Stimulated activated naive B cell treated with anti-CD40 and anti-IgM and Interleukin-4, amounts not matched to agents 10 μg/mL and 1 μg/mL and 100 μg/mL, for 72 hours (primary cell): ENCODE measurements at regions not wholly inside any gene's neighbourhood (a gene's known extent, or its start where the extent isn't known, plus 50 kb on each side); places are given as distances from the start of the nearest gene placed in this dataset.

ENCODE experiments used
- ATAC-seq, 2 donors: fragments of 150-1000 bp; cut with Tn5 transposase; replicated peaks; 2 replicates each; pipeline ENCODE4 v1.10.0; 2021; ENCODE audit warnings: moderate library complexity in 1 of 2
- DNase-seq: peaks from one replicate; pipeline ENCODE4 v3.0.0; 2021
- H3K27ac Mint-ChIP-seq: one replicate; pipeline ENCODE4 v1.8.0; 2022; ENCODE audit warnings: mild to moderate bottlenecking, mixed read lengths
- H3K27me3 Mint-ChIP-seq, 2 donors: one replicate each; pipeline ENCODE4 v1.8.0; 2022; ENCODE audit warnings: mixed read lengths in 2 of 2
- H3K36me3 Mint-ChIP-seq, 2 donors: one replicate each; pipeline ENCODE4 v1.8.0; 2022; ENCODE audit warnings: mixed read lengths in 2 of 2, mild to moderate bottlenecking in 1 of 2
- H3K4me1 Mint-ChIP-seq, 2 donors: one replicate each; pipeline ENCODE4 v1.8.0; 2022; ENCODE audit warnings: mixed read lengths in 2 of 2, mild to moderate bottlenecking in 1 of 2
- H3K4me3 Mint-ChIP-seq, 2 donors: one replicate each; pipeline ENCODE4 v1.8.0; 2022; ENCODE audit warnings: mild to moderate bottlenecking in 2 of 2, mixed read lengths in 2 of 2, moderate library complexity in 1 of 2
- H3K9me3 Mint-ChIP-seq, 2 donors: one replicate each; pipeline ENCODE4 v1.8.0; 2022; ENCODE audit warnings: mixed read lengths in 2 of 2, mild to moderate bottlenecking in 1 of 2

DNA sequence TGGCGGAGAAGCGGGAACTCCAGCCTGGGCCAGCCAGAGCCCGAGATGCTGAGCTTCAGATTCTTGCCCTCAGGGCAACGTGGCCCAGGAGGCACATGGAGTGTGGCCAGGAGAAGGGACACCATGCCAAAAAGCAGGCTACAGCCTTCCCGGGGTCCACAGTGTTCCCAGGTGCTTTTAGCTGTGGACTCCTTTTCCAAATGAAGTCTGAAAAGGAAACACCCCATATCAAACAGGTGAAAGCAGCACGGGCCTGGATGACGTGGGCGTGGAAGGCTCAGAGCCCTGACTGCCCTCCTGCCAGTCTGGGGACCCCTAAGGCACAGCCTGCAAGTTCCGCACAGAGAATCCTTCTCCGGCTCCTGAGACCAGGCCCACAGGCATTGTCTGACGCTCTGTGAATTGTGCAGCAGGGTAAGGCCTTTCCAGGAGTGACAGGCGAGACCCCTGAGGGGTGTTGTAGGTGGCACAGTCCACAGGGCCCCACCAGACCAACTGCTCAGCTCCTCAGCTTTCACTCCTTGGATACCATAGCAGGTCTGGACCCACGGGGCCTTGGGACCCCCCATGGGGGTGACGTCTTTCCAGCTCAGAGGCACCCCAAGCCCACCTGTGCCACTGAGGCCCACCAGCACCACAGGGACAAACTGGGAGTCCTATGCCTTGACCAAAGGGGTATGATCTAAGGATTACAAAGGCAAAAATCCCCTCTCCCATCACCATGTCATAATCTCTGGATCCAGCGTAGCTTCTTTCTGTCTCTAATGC lies 69.6 kb upstream of the RAB6C start:
- no peak for ATAC-seq
- Mint-ChIP-seq H3K27me3 (peaks cover 13 to 17% of the 10 kb centered on the region in 2 donors), H3K4me1 (no peaks in the 10 kb centered on the region), H3K36me3 (no peaks in the 10 kb centered on the region), H3K9me3 (no peaks in the 10 kb centered on the region), H3K27ac (no peak overlapping the region), H3K4me3 (no peak overlapping the region)
- no peak for DNase-seq

- Mint-ChIP-seq H3K27me3 (peaks cover 10 to 14% of the 10 kb centered on the region in 2 donors), H3K36me3 (no peaks in the 10 kb centered on the region), H3K4me1 (no peaks in the 10 kb centered on the region), H3K27ac (no peak overlapping the region), H3K9me3 (no peaks in the 10 kb centered on the region), H3K4me3 (no peak overlapping the region)
- ATAC-seq = no peak
- DNase-seq = no peak
Measured at GRCh38 chr2:129910446-129911362, 68.8 kb upstream of the RAB6C start.

DNA sequence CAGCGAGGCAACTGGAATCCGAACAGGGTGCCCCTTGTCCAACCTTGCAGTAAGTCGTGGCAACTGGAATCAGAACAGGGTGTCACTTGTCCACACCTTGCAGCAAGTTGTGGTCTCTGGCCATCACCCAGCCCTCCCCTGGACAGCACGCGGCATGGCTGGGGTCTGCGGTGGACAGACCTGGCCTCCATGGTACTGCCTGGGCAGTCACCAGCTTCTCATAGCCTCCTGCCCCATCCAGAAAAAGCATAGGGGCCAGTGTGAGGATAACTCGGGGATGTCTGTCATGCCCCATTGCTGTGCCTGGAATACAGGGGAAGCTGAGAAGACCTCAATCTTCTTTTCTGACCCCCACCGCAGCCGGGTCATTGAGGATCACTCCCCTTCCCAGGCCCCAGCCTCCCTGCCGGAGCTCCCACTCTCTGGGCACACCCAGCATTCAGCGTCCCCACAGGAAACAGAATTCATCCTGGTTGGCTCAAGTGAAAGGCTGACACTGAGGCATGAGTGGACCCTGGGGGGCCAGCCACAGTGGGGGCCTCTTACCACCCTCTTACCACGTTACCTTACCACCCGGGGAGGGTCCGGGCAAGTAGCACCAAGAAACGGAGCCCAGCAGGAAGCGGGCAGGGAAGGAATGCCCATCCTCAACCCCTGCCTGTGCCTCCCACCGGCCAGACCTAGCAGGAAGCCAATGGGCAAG lies 68.0 kb upstream of the RAB6C start:
- no peak for ATAC-seq
- peaks cover 12 to 13% of the 10 kb centered on the region in 2 donors for H3K27me3 Mint-ChIP-seq
- no peaks in the 10 kb centered on the region for H3K9me3 Mint-ChIP-seq

GRCh38 chr2:129912066-129912820 lies 67.2 kb upstream of the RAB6C start:
- ATAC-seq (no peak), DNase-seq (no peak)
- Mint-ChIP-seq H3K27ac (no peak overlapping the region), H3K4me3 (no peak overlapping the region), H3K36me3 (no peaks in the 10 kb centered on the region), H3K4me1 (no peaks in the 10 kb centered on the region), H3K9me3 (no peaks in the 10 kb centered on the region), H3K27me3 (peaks cover 9 to 12% of the 10 kb centered on the region in 2 donors)

More for the DNA sequence above, 68.0 kb upstream of the RAB6C start:
- no peak for DNase-seq
- Mint-ChIP-seq H3K27ac (no peak overlapping the region), H3K4me3 (no peak overlapping the region), H3K4me1 (no peaks in the 10 kb centered on the region), H3K36me3 (no peaks in the 10 kb centered on the region)

DNA sequence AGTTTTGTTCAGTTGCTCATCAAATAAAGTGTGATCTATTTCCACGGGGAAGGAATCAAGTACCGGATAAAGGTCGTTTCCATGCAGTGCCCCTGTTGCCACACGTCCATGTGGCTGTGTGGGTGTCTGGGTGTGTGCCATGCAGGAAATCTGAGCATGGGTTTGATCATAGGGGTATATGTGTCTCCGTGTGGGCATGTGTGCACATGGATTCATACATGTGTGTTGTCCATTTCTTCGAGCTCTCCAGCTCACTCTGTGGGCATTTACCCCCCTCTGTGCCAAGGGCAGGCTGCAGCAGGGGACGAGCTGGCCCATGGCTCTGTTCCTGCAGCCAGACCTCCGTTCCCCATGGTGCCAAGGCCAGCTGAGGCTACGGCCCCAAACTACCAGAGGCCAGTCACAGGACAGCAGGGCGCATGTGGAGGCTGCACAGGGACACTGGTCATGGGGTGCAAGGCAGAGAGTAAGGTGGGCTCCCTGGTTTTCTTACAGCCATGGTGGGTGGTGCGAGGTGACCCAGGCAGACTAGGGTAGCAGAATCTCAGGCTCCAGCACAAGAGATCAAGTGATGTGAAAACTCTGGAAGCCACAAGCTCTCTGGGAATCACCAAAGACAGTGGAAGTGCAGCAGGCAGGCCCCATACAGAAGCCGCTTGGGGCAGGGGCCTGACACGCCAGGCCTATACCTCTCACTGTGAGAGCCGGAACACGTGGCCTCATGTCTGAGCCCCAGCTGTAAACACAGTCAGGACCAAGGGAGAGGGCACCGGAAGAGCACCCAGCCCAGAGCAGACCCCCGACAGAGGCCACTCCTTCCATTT lies 66.4 kb upstream of the RAB6C start:
- Mint-ChIP-seq H3K9me3 (peaks cover 6 to 7% of the 10 kb centered on the region in 2 donors), H3K4me3 (no peak overlapping the region), H3K27ac (no peak overlapping the region), H3K36me3 (peaks cover under 1% of the 10 kb centered on the region in 2 donors), H3K4me1 (no peaks in the 10 kb centered on the region), H3K27me3 (peaks cover 9 to 13% of the 10 kb centered on the region in 2 donors)
- ATAC-seq (no peak), DNase-seq (no peak)

DNA sequence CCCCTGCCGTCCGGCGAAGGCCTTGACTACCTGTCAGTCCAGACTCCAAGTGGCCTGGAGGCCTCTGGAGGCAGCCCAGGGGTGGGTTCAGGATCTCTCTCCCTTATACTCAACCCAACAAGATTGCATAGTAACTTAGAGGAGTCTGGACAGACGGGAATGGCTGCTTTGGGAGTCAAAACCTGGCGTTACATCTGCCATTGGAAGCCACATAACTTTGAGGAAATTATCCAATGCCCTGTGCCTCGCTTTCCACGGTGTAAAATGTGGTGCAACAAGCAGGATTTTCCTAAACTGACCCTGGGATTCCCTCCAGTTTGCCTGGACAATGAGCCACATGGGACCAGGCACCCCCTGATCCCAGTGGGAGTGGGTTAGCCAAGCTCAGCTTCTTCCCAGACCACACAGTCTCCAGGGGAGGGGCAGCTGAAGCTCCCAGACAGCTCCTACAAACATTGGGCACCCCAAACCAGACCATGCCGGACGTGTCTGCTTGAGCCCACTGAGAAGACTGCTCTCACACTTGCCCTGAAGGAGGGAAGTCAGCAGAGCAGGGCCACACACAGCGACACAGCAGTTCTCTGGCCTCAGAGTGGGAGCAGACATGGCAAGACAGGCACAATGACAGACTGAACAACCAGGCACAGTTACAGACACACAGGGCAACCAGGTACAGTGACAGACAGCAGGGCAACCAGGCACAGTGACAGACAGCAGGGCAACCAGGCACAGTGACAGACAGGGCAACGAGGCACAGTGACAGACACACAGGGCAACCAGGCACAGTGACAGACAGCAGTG lies 65.6 kb upstream of the RAB6C start:
- Mint-ChIP-seq H3K4me3 (no peak overlapping the region), H3K27ac (no peak overlapping the region), H3K36me3 (peaks cover 4% of the 10 kb centered on the region in 2 donors), H3K27me3 (peaks cover 9 to 20% of the 10 kb centered on the region in 2 donors), H3K9me3 (peaks cover 13 to 15% of the 10 kb centered on the region in 2 donors), H3K4me1 (no peaks in the 10 kb centered on the region)
- DNase-seq = no peak
- no peak for ATAC-seq

- no peak overlapping the region for H3K4me3 Mint-ChIP-seq
- no peak overlapping the region for H3K27ac Mint-ChIP-seq
- ATAC-seq (peak in 1 of 2 donors; percentile 7), DNase-seq (no peak)
- peaks cover 17 to 20% of the 10 kb centered on the region in 2 donors for H3K9me3 Mint-ChIP-seq
- H3K27me3 Mint-ChIP-seq = peaks cover 9 to 20% of the 10 kb centered on the region in 2 donors
- no peaks in the 10 kb centered on the region for H3K4me1 Mint-ChIP-seq
- peaks cover 4% of the 10 kb centered on the region in 2 donors for H3K36me3 Mint-ChIP-seq
Measured at GRCh38 chr2:129914538-129915302, 64.7 kb upstream of the RAB6C start.

DNA sequence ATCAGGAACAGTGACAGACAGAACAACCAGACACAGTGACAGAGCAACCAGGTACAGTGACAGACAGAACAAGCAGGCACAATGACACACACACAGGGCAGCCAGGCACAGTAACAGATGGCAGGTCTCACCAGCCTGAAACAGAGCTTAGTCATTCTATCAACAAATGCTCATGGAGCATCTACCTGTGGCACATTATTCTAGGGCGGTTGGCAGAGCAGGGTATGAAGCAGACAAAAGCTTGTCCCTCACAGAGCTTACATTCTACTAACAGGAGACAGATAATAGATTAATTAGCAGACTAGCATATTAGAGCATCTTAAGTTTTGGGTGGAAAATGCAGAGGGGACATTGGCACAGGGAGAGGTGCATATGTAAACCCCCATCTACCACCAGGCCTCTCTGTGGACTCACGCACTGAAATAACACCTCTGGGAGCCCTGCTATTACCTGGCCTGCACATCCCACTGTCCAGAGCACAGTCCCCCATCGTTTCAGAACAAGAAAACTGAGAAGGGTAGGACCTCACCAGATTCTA lies 64.1 kb upstream of the RAB6C start:
- H3K27ac Mint-ChIP-seq = no peak overlapping the region
- no peak for DNase-seq
- peaks cover 4% of the 10 kb centered on the region in 2 donors for H3K36me3 Mint-ChIP-seq
- no peaks in the 10 kb centered on the region for H3K4me1 Mint-ChIP-seq
- peak in 1 of 2 donors; percentile 25 for ATAC-seq
- H3K4me3 Mint-ChIP-seq = no peak overlapping the region
- H3K9me3 Mint-ChIP-seq = peaks cover 22 to 25% of the 10 kb centered on the region in 2 donors
- peaks cover 9 to 26% of the 10 kb centered on the region in 2 donors for H3K27me3 Mint-ChIP-seq

DNA sequence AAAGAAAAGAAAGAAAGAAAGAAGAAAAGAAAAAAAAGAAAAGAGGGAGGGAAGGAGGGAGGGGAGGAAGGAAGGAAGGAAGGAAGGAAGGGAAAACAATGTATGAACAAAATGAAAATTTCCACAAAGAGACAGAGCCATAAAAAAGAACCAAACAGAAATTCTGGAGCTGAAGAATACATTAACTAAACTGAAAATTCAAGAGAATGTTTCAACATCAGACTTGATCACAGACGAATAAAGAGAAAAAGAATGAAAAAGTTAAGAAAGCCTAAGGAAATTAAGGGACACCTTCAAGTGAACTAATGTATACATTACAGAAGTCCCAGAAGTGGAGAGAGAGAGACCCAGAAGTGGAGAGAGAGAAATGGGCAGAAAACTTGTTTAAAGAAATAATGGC lies 60.9 kb upstream of the RAB6C start:
- Mint-ChIP-seq H3K27ac (no peak overlapping the region), H3K36me3 (peaks cover 4% of the 10 kb centered on the region in 2 donors), H3K4me1 (peaks cover 2 to 7% of the 10 kb centered on the region in 2 donors), H3K4me3 (no peak overlapping the region), H3K27me3 (peaks cover 25 to 33% of the 10 kb centered on the region in 2 donors), H3K9me3 (peaks cover 22 to 25% of the 10 kb centered on the region in 2 donors)
- no peak for DNase-seq
- no peak for ATAC-seq

- Mint-ChIP-seq H3K9me3 (peaks cover 20 to 21% of the 10 kb centered on the region in 2 donors), H3K27ac (no peak overlapping the region), H3K4me3 (peak overlapping the region in 1 of 2 donors; percentile 37), H3K4me1 (peaks cover 5 to 12% of the 10 kb centered on the region in 2 donors), H3K27me3 (peaks cover 34 to 39% of the 10 kb centered on the region in 2 donors), H3K36me3 (peaks cover 4% of the 10 kb centered on the region in 2 donors)
- ATAC-seq (peak in 1 of 2 donors; percentile 39), DNase-seq (no peak)
Measured at GRCh38 chr2:129922571-129923264, 56.7 kb upstream of the RAB6C start.
